Gastrocnemius medialis (tissue), 4 donors: ENCODE measurements at regions not wholly inside any gene's neighbourhood (a gene's known extent, or its start where the extent isn't known, plus 50 kb on each side); places are given as distances from the start of the nearest gene placed in this dataset.

Experiments
- ATAC-seq, 2 donors: fragments of 150-250 bp; one replicate each; pipeline ENCODE4 v1.9.1; 2016
- DNase-seq, 2 donors: peaks; one replicate each; pipeline ENCODE4 v3.0.0-alpha.2; 2019
- H3K27ac ChIP-seq, 4 donors: fragments of 200-600 bp; sonication (generic); 1 replicate in 1 of 4; 2 replicates in 3 of 4; pipeline ENCODE4 v1.5.1; 2016 to 2018; ENCODE audit warnings: mild to moderate bottlenecking in 2 of 4, moderate library complexity in 1 of 4
- H3K27me3 ChIP-seq, 3 donors: fragments of 200-600 bp; sonication (generic) in 2 of 3; 1 replicate in 1 of 3; 2 replicates in 2 of 3; pipeline versions ENCODE4 v1.5.1 to v1.6.0; 2016 to 2019; ENCODE audit warnings: mild to moderate bottlenecking in 1 of 3, moderate library complexity in 1 of 3
- H3K36me3 ChIP-seq, 2 donors: fragments of 200-600 bp; sonication (generic) in 1 of 2; one replicate each; pipeline ENCODE4 v1.5.1; 2017 to 2018
- H3K4me1 ChIP-seq, 2 donors: fragments of 200-600 bp; sonication (generic) in 1 of 2; one replicate each; pipeline ENCODE4 v1.5.1; 2016 to 2017; ENCODE audit warnings: mild to moderate bottlenecking in 2 of 2
- H3K4me3 ChIP-seq, 4 donors: fragments of 200-600 bp; sonication (generic) in 3 of 4; 1 replicate in 1 of 4; 2 replicates in 3 of 4; pipeline ENCODE4 v1.5.1; 2016 to 2019; ENCODE audit warnings: mild to moderate bottlenecking in 2 of 4
- H3K9me3 ChIP-seq, 3 donors: fragments of 200-600 bp; sonication (generic) in 2 of 3; 1 replicate in 1 of 3; 2 replicates in 2 of 3; pipeline ENCODE4 v1.5.1; 2016 to 2019
- POLR2A ChIP-seq, 2 donors: fragments of 450-650 bp; IDR thresholded peaks; one replicate each; pipeline ENCODE4 v1.6.1; 2017; ENCODE audit warnings: antibody characterized with exemption in 2 of 2, mild to moderate bottlenecking in 2 of 2, moderate library complexity in 2 of 2
- in situ Hi-C, 4 donors: fragments of 200-750 bp; cut with MboI; loops; one replicate each; pipeline versions ENCODE4 v1.15.0 to v1.8.0; 2017; ENCODE audit warnings: low sequenced_read_pairs in 4 of 4
- intact Hi-C: fragments of 100-400 bp; cut with DNase I; formaldehyde crosslinking; loops from one replicate; pipeline ENCODE4 v1.15.1; 2023; ENCODE audit warnings: low total_unique reads
- TF ChIP-seq, protein P1 (sequence below), 5 experiments: fragments of 450-650 bp in 3 of 5; fragments of 200-600 bp in 2 of 5; sonication (generic) in 2 of 5; IDR thresholded peaks in 4 of 5; conservative IDR thresholded peaks in 1 of 5; 1 replicate in 4 of 5; 2 replicates in 1 of 5; pipeline ENCODE4 v1.5.1; 2016 to 2019; ENCODE audit warnings: antibody characterized with exemption in 5 of 5, mild to moderate bottlenecking in 3 of 5, moderate library complexity in 3 of 5

DNA sequence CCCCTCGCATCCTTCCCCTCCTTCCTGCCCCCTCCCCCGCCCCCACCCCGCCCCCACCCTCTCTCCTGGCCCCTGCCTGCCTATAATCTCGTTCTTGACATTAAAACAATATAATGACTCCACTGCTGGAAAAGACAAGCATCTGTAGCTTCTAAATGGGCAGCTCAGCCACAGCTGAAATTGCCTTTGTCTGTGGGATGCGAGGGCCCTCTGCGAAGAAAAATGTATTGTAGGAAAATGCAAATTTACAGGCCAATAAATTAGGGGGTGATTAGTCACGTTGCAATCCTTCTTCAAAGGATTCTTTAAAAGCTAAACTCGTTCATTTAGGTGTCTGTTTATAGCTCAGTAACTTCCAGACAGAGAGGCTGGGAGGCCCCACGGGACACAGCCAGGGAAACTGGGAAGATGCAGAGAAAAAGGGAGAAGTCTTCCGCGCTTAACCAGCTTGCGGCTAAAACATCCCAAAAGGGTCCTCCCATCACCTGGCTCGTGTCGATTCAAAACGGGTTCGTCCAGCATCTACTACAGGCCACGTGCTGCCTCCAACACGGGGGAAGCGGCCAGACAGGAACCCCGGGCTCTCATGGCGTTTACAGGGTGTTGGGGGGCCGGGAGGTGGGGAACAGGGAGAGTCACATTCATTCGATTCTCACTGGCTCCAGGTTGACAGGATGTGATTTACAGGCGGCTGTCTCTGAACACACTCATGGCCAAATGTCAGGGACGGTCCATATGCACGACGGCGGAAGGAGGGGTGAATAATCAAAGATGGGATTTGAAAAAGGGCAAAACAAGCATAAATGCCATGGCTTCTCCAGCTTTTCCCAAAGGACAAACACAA lies 100.5 kb upstream of the ZBTB40 start:
- Histone ChIP-seq H3K27me3 (peaks cover 36 to 67% (median 49%) of the 10 kb centered on the region in 3 donors), H3K27ac (no peak overlapping the region), H3K9me3 (no peaks in the 10 kb centered on the region), H3K4me3 (no peak overlapping the region), H3K36me3 (no peaks in the 10 kb centered on the region), H3K4me1 (no peaks in the 10 kb centered on the region)
- intact Hi-C loops (no loop called here), in situ Hi-C loops (no loop called here)
- TF ChIP-seq, protein P1, sequence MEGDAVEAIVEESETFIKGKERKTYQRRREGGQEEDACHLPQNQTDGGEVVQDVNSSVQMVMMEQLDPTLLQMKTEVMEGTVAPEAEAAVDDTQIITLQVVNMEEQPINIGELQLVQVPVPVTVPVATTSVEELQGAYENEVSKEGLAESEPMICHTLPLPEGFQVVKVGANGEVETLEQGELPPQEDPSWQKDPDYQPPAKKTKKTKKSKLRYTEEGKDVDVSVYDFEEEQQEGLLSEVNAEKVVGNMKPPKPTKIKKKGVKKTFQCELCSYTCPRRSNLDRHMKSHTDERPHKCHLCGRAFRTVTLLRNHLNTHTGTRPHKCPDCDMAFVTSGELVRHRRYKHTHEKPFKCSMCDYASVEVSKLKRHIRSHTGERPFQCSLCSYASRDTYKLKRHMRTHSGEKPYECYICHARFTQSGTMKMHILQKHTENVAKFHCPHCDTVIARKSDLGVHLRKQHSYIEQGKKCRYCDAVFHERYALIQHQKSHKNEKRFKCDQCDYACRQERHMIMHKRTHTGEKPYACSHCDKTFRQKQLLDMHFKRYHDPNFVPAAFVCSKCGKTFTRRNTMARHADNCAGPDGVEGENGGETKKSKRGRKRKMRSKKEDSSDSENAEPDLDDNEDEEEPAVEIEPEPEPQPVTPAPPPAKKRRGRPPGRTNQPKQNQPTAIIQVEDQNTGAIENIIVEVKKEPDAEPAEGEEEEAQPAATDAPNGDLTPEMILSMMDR (IDR thresholded peaks at IDR 0.05 in 4 of 5, conservative IDR thresholded peaks at IDR 0.05 in 1 of 5) = no peak
- TF ChIP-seq POLR2A (IDR thresholded peaks at IDR 0.05) = no peak
- DNase-seq = no peak
- ATAC-seq = no peak

DNA sequence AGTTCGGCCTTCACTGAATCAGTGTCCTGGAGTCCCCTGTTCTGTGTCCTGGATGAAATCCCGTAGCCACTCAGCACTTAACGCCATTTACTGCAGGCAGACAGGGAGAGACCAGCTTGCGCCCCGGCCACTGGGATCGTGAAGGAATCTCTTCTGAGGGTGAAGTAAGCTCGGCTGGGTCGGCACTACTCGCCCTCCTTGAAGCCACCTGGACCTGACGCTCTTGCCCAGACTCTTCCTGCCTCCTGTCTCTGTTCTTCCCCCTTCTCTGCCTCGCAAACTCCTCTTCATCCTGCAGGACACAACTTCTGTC lies 99.9 kb upstream of the ZBTB40 start:
- Histone ChIP-seq H3K4me1 (no peaks in the 10 kb centered on the region), H3K27me3 (peaks cover 42 to 71% (median 50%) of the 10 kb centered on the region in 3 donors), H3K9me3 (no peaks in the 10 kb centered on the region), H3K36me3 (no peaks in the 10 kb centered on the region), H3K27ac (no peak overlapping the region), H3K4me3 (no peak overlapping the region)
- intact Hi-C loops (no loop called here), in situ Hi-C loops (no loop called here)
- no peak for TF ChIP-seq POLR2A (IDR thresholded peaks at IDR 0.05)
- TF ChIP-seq, protein P1 (IDR thresholded peaks at IDR 0.05 in 4 of 5, conservative IDR thresholded peaks at IDR 0.05 in 1 of 5) = no peak
- no peak for DNase-seq
- no peak for ATAC-seq

DNA sequence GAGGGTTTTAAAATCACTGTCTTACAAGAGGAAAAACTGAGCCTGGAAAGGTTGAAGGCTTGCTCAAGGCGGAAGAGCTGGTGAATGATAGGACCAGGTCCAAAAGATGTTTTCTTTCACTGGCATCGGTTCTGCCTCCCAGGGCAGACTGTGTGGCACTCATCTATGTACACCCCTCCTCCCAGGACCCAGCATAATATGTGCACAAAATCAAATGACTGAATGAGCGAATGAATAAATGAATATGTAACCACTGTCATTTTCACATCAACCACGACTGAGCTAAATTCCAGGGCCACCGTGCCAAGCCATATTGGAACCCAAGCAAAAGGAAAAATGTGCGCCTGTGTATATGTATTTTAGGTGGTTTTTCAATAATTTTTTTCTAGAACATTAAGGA lies 99.3 kb upstream of the ZBTB40 start:
- Histone ChIP-seq H3K27me3 (peaks cover 45 to 72% (median 53%) of the 10 kb centered on the region in 3 donors), H3K27ac (no peak overlapping the region), H3K4me1 (no peaks in the 10 kb centered on the region), H3K9me3 (no peaks in the 10 kb centered on the region), H3K36me3 (no peaks in the 10 kb centered on the region), H3K4me3 (no peak overlapping the region)
- DNase-seq (no peak), ATAC-seq (no peak)
- in situ Hi-C loops = no loop called here
- intact Hi-C loops = no loop called here
- TF ChIP-seq, protein P1 (IDR thresholded peaks at IDR 0.05 in 4 of 5, conservative IDR thresholded peaks at IDR 0.05 in 1 of 5) = no peak
- TF ChIP-seq POLR2A (IDR thresholded peaks at IDR 0.05) = no peak

DNA sequence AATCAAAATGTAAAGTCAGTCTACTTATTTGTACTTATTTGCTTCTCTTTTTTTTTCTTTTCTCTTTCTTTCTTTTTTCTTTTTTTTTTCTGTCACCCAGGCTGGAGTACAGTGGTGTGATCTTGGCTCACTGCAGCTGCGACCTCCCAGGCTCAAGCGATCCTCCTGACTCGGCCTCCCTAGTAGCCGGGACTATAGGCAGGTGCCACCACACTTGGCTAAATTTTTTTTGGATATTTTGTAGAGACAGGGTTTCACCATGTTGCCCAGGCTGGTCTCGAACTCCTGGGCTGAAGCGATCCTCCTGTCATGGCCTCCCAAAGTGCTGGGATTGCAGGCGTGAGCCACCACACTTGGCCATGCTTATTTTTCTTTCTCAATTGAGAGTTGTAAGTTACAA lies 98.8 kb upstream of the ZBTB40 start:
- peaks cover 45 to 76% (median 56%) of the 10 kb centered on the region in 3 donors for H3K27me3 ChIP-seq
- no peaks in the 10 kb centered on the region for H3K36me3 ChIP-seq
- no peak for DNase-seq
- no peaks in the 10 kb centered on the region for H3K9me3 ChIP-seq
- ATAC-seq = no peak
- in situ Hi-C loops (no loop called here), intact Hi-C loops (no loop called here)
- no peak overlapping the region for H3K4me3 ChIP-seq
- H3K27ac ChIP-seq = no peak overlapping the region
- TF ChIP-seq, protein P1 (IDR thresholded peaks at IDR 0.05 in 4 of 5, conservative IDR thresholded peaks at IDR 0.05 in 1 of 5) = no peak
- no peak for TF ChIP-seq POLR2A (IDR thresholded peaks at IDR 0.05)
- no peaks in the 10 kb centered on the region for H3K4me1 ChIP-seq
